22Rv1 (cell line): ENCODE measurements at regions not wholly inside any gene's neighbourhood (a gene's known extent, or its start where the extent isn't known, plus 50 kb on each side); places are given as distances from the start of the nearest gene placed in this dataset.

ENCODE experiments used
- H3K27ac ChIP-seq: fragments of 450-650 bp; 2 replicates; pipeline ENCODE4 v1.5.1; 2017
- ZFX ChIP-seq: fragments of 450-650 bp; IDR thresholded peaks from 2 replicates; pipeline ENCODE4 v1.6.1; 2017; ENCODE audit warnings: antibody characterized with exemption, borderline replicate concordance
- TF ChIP-seq, protein P1 (sequence below): fragments of 450-650 bp; IDR thresholded peaks from 2 replicates; pipeline ENCODE4 v1.5.1; 2017; ENCODE audit warnings: mild to moderate bottlenecking

DNA sequence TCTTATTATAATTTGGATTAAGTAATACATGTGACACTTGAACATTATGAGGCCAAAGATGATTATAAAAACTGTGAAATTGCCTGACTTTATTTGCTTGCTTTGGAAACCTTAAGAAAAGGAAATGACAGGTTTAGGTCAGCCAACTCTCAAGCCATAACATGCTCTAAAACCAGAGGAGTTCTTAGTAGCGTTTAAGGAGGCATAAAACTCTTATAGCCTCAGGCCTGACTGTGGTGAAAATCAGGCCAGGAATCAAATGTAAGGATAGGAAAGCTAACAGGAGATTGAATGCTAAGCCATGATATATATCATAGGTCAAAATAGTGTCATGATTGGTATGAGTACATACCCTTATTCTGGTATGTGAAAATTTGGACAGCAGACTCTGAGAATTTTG lies 1142.4 kb upstream of the MIR17HG start:
- no peak overlapping the region for H3K27ac ChIP-seq
- TF ChIP-seq ZFX: no peak
- TF ChIP-seq, protein P1, sequence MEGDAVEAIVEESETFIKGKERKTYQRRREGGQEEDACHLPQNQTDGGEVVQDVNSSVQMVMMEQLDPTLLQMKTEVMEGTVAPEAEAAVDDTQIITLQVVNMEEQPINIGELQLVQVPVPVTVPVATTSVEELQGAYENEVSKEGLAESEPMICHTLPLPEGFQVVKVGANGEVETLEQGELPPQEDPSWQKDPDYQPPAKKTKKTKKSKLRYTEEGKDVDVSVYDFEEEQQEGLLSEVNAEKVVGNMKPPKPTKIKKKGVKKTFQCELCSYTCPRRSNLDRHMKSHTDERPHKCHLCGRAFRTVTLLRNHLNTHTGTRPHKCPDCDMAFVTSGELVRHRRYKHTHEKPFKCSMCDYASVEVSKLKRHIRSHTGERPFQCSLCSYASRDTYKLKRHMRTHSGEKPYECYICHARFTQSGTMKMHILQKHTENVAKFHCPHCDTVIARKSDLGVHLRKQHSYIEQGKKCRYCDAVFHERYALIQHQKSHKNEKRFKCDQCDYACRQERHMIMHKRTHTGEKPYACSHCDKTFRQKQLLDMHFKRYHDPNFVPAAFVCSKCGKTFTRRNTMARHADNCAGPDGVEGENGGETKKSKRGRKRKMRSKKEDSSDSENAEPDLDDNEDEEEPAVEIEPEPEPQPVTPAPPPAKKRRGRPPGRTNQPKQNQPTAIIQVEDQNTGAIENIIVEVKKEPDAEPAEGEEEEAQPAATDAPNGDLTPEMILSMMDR: no peak

DNA sequence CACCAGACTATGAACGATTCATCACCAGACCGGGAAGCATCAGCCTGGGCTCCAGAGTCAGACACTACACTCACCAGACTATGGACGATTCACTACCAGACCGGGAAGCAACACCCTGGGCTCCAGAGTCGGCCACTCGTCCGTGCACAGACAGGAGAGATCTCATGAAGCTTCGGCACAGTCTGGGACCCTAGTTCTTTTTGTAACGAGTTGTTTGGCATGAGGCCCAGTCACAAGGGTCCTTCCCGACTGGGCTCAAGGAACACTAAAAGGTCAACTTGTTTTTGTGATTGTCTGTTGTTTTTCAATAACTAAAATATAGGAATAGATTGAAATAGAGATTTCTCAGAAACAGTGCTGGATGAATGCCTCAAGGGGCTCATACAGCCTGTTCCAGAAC lies 1141.6 kb upstream of the MIR17HG start:
- no peak for TF ChIP-seq ZFX
- TF ChIP-seq, protein P1: no peak
- H3K27ac ChIP-seq: no peak overlapping the region

DNA sequence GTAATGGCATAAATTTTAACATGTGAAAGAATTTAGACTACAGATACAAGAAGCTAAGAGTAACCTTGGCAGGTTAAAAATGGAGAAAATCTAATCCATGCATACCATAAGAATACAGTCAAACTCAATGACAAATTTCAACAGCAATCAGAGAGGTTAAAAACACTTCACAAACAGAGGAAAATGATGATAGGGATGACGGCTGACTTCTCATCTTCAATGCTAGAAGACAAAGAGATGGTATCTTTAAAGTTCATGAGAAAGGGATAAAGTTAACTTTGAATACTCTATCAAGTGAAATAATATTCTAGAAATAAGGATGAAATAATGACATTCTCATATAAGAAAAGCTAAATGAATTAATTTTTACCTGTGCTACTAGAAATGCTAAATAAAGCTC lies 1130.2 kb upstream of the MIR17HG start:
- H3K27ac ChIP-seq: no peak overlapping the region
- TF ChIP-seq, protein P1: no peak
- no peak for TF ChIP-seq ZFX

DNA sequence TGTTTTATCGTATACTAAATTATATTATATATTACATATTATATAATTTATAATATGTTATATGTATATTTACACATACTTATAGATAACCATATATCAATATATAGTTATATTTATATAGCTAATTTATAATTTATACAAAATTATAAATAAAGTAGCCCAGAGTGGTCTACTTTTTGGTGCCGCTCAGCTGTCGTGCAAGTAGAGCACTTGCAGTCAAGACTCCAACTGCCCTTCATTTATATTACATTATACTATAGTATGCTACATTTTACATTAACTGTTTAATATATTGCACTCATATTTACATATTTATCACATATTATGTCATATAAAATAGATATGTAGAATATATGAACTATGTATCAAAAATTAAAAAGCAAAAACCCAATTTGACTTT lies 1124.7 kb upstream of the MIR17HG start:
- TF ChIP-seq, protein P1: no peak
- TF ChIP-seq ZFX: no peak
- H3K27ac ChIP-seq: no peak overlapping the region

DNA sequence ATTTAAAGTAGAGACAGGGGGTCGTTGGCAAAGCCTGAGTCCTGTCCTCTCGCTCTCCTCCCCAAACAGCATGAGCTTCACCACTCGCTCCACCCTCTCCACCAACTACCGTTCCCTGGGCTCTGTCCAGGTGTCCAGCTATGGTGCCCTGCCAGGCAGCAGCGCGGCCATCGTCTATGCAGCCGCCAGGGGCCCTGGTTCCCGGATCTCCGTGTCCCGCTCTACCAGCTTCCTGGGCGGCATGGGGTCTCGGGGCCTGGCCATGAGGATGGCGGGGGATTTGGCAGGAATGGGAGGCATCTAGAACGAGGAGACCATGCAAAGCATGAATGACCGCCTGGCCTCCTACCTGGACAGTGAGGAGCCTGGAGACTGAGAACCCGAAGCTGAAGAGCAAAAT lies 1117.2 kb upstream of the MIR17HG start:
- TF ChIP-seq, protein P1: no peak
- no peak for TF ChIP-seq ZFX
- no peak overlapping the region for H3K27ac ChIP-seq

DNA sequence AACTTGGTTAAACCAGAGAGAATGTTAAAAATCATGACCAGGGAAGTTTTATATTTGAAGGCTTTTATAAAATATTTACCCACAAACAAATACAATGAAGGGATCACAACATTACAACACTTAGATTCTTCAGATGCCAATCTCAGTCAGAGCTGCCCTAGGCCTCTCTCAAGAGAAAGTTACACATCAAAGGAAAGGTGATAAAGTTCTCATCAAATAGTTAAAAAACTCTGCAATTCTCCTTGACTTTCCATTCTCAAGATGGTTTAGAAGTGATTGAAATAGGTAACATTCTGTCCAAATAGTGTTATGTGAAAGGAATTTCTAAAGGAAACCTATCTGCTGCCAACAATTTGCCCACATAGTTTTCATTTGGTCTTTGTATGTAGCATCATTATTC lies 1115.2 kb upstream of the MIR17HG start:
- TF ChIP-seq, protein P1: no peak
- no peak for TF ChIP-seq ZFX
- no peak overlapping the region for H3K27ac ChIP-seq

DNA sequence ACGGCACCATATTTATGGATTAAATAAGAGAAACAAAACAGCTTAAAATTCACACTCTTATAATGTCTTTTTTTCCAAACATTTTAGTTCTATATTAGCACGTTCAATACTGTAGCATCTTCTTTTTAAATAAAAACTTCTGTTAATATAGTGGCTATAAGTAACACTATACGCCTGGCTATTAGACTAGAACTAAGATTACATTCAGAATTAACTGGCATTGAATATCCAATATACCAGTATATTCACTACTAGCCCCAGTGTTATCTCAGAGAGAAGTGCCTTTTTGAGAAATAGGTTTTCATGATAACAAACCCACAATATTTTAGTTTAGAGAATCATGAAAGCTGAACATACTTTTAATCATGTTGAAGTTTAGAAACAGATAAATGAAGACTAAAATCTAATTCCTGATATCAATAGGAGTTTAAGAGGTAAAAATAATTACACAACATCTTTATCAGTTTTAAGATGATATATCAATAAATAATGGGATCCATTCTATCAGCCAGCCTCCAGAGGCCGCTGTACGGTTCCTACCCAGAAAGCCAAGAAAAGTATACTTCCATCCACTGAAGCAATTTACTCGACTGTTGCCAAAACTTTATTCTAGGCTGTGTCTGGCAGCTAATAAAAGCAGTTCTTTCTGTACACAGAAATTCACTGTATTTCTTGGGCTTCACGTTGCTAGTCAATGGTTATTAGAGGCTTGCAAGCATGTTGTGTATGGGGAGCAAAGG lies 1113.4 kb upstream of the MIR17HG start:
- TF ChIP-seq, protein P1: peak; percentile 20; the same call in 1 of the 2 replicates
- no peak for TF ChIP-seq ZFX
- H3K27ac ChIP-seq: no peak overlapping the region
